GM12878 (cell line): ENCODE measurements at regions not wholly inside any gene's neighbourhood (a gene's known extent, or its start where the extent isn't known, plus 50 kb on each side); places are given as distances from the start of the nearest gene placed in this dataset.

Experiments
- ATAC-seq: fragments of 200-7000 bp; cut with Tn5 transposase; 3 replicates; pipeline ENCODE4 v1.9.1; 2020; ENCODE audit warnings: mild to moderate bottlenecking, moderate library complexity
- BruUV-seq: library from RNA; stranded (reverse); fragments of 400-500 nt; replicated peaks from 2 replicates; lab custom pipeline; 2021; lab: Mats Ljungman, UMichigan
- CTCF ChIA-PET: fragments of 300-600 bp; sonication (Branson Sonifier 250); formaldehyde crosslinking; extraction: SDS; loops from one replicate; lab custom pipeline; 2021; ENCODE audit warnings: inconsistent platforms; lab: Yijun Ruan, JAX
- POLR2A ChIA-PET: fragments of 350-600 bp; formaldehyde crosslinking; extraction: SDS; loops from one replicate; lab custom pipeline; 2021; ENCODE audit warnings: inconsistent platforms; lab: Charles Lee
- RAD21 ChIA-PET: fragments of 300-600 bp; sonication (Branson Sonifier 250); formaldehyde crosslinking; loops from one replicate; lab custom pipeline; 2023; ENCODE audit warnings: antibody characterized with exemption; ENCODE audit not compliant: unreplicated experiment; lab: Charles Lee
- SMC1A ChIA-PET: fragments of 300-600 bp; sonication (Branson Sonifier 250); formaldehyde crosslinking; loops from one replicate; lab custom pipeline; 2023; ENCODE audit not compliant: unreplicated experiment, uncharacterized antibody; lab: Charles Lee
- DNase-seq: peaks from one replicate; pipeline ENCODE4 v3.0.0-alpha.2; 2011; ENCODE audit warnings: low read depth, low spot score
- FAIRE-seq: peaks from 3 replicates; lab custom pipeline; 2011; peaks lifted over from hg19 to GRCh38; lab: Jason Lieb, UNC
- H2AFZ ChIP-seq: 2 replicates; pipeline ENCODE4 v1.6.0; 2011; ENCODE audit warnings: low read depth, low read length, control low read depth; ENCODE audit not compliant: control insufficient read depth
- H3K27ac ChIP-seq: 2 replicates; pipeline ENCODE4 v1.5.1; 2011; ENCODE audit warnings: control low read depth; ENCODE audit not compliant: control insufficient read depth, insufficient read depth
- H3K27me3 ChIP-seq, 2 experiments: replicated peaks in 1 of 2; 2 replicates each; pipeline versions ENCODE4 v1.6.0 to v1.6.1; 2011; ENCODE audit warnings: low read length in 1 of 2; ENCODE audit not compliant: control insufficient read depth in 2 of 2, insufficient read depth in 2 of 2
- H3K36me3 ChIP-seq, 2 experiments: 2 replicates each; pipeline ENCODE4 v1.5.1; 2011; ENCODE audit warnings: low read length in 1 of 2; ENCODE audit not compliant: control insufficient read depth in 2 of 2, insufficient read depth in 2 of 2
- H3K4me1 ChIP-seq: 2 replicates; pipeline ENCODE4 v1.6.1; 2011; ENCODE audit warnings: mild to moderate bottlenecking, low read length, moderate library complexity, mixed read lengths; ENCODE audit not compliant: control insufficient read depth, insufficient read depth
- H3K4me2 ChIP-seq: 2 replicates; pipeline ENCODE4 v1.6.0; 2011; ENCODE audit warnings: control low read depth; ENCODE audit not compliant: control insufficient read depth, insufficient read depth
- H3K4me3 ChIP-seq: fragments of 200-600 bp; sonication (generic); 2 replicates; pipeline ENCODE4 v1.5.1; 2016
- H3K79me2 ChIP-seq: 2 replicates; pipeline ENCODE4 v1.6.0; 2011; ENCODE audit warnings: low read length; ENCODE audit not compliant: control insufficient read depth, insufficient read depth
- H3K9ac ChIP-seq: 2 replicates; pipeline ENCODE4 v1.8.0; 2011; ENCODE audit warnings: low read length, control low read depth, mixed read lengths; ENCODE audit not compliant: control insufficient read depth, insufficient read depth
- H3K9me3 ChIP-seq: replicated peaks from 3 replicates; pipeline ENCODE4 v1.5.1; 2011; ENCODE audit warnings: mild to moderate bottlenecking, low read length; ENCODE audit not compliant: control insufficient read depth, insufficient read depth
- H4K20me1 ChIP-seq: 2 replicates; pipeline ENCODE4 v1.6.0; 2011; ENCODE audit not compliant: control insufficient read depth, insufficient read depth
- ATF3 ChIP-seq: IDR thresholded peaks from 2 replicates; pipeline ENCODE4 v1.6.1; 2011; ENCODE audit warnings: low read depth, mild to moderate bottlenecking, low read length, moderate library complexity, borderline replicate concordance; ENCODE audit errors: extremely low read depth
- BCLAF1 ChIP-seq: fragments of 450-650 bp; IDR thresholded peaks from 2 replicates; pipeline ENCODE4 v1.6.1; 2017; ENCODE audit warnings: antibody characterized with exemption, mild to moderate bottlenecking, moderate library complexity
- CBFB ChIP-seq: IDR thresholded peaks from 2 replicates; pipeline ENCODE4 v1.6.1; 2016; ENCODE audit warnings: antibody characterized with exemption, low read depth
- CBX5 ChIP-seq: sonication (generic); IDR thresholded peaks from 2 replicates; pipeline ENCODE4 v1.6.1; 2016; ENCODE audit warnings: low read depth, moderate library complexity, mild to moderate bottlenecking, inconsistent platforms
- EGR1 ChIP-seq, 2 experiments: IDR thresholded peaks; 1 replicate in 1 of 2; 2 replicates in 1 of 2; pipeline ENCODE4 v1.6.1; 2011 to 2012; ENCODE audit warnings: low read depth in 2 of 2, low read length in 2 of 2, borderline replicate concordance in 1 of 2, mild to moderate bottlenecking in 1 of 2, moderate library complexity in 1 of 2
- EP300 ChIP-seq, 2 experiments: fragments of 150-350 bp in 1 of 2; IDR thresholded peaks; 2 replicates each; pipeline ENCODE4 v1.6.1; 2011 to 2012; ENCODE audit warnings: low read depth in 2 of 2, low read length in 2 of 2, borderline replicate concordance in 1 of 2, improper control_type of control experiment in 1 of 2, inconsistent platforms in 1 of 2; ENCODE audit not compliant: control insufficient read depth in 1 of 2
- ETV6 ChIP-seq, 2 experiments: fragments of 450-650 bp in 1 of 2; IDR thresholded peaks in 1 of 2; conservative IDR thresholded peaks in 1 of 2; 2 replicates each; pipeline ENCODE4 v1.6.1; 2014; ENCODE audit warnings: antibody characterized with exemption in 1 of 2, borderline replicate concordance in 1 of 2, low read depth in 1 of 2, mild to moderate bottlenecking in 1 of 2, moderate library complexity in 1 of 2
- MEF2A ChIP-seq: IDR thresholded peaks from 2 replicates; pipeline ENCODE4 v1.6.1; 2011; ENCODE audit warnings: low read depth, mild to moderate bottlenecking, low read length, moderate library complexity; ENCODE audit not compliant: insufficient read depth
- NFIC ChIP-seq: IDR thresholded peaks from 2 replicates; pipeline ENCODE4 v1.6.1; 2012; ENCODE audit warnings: low read depth, mild to moderate bottlenecking, inconsistent platforms, low read length, moderate library complexity
- NRF1 ChIP-seq: conservative IDR thresholded peaks from 2 replicates; pipeline ENCODE4 v1.6.1; 2011; ENCODE audit warnings: mild to moderate bottlenecking, low read depth, low read length, improper control_type of control experiment
- PAX8 ChIP-seq: fragments of 450-650 bp; IDR thresholded peaks from 2 replicates; pipeline ENCODE4 v1.6.1; 2017; ENCODE audit warnings: mild to moderate bottlenecking, moderate library complexity
- RB1 ChIP-seq: fragments of 450-650 bp; formaldehyde crosslinking; IDR thresholded peaks from 2 replicates; pipeline ENCODE4 v1.6.1; 2017; ENCODE audit warnings: mild to moderate bottlenecking, borderline replicate concordance
- RFX5 ChIP-seq: IDR thresholded peaks from 2 replicates; pipeline ENCODE4 v1.6.1; 2011; ENCODE audit warnings: low read depth, low read length, improper control_type of control experiment
- SP1 ChIP-seq: IDR thresholded peaks from one replicate; pipeline ENCODE4 v1.6.1; 2011; ENCODE audit warnings: low read depth, low read length
- SUPT20H ChIP-seq: IDR thresholded peaks from 2 replicates; pipeline ENCODE4 v1.6.1; 2011; ENCODE audit warnings: low read depth, mild to moderate bottlenecking, low read length, moderate library complexity, borderline replicate concordance; ENCODE audit not compliant: control insufficient read depth
- ZZZ3 ChIP-seq: IDR thresholded peaks from 2 replicates; pipeline ENCODE4 v1.6.1; 2011; ENCODE audit warnings: low read depth; ENCODE audit not compliant: control insufficient read depth, insufficient read length
- WGBS: methylation state at CpG from one replicate; pipeline ENCODE4 v1.1.6; 2016; ENCODE audit warnings: low lambda C conversion rate; ENCODE audit not compliant: insufficient replicate concordance, insufficient coverage; ENCODE audit errors: missing lambda C conversion rate; 5-methylcytosine and 5-hydroxymethylcytosine counted together
- in situ Hi-C: fragments of 300-500 bp; cut with MboI; formaldehyde crosslinking; loops from 9 replicates; pipeline ENCODE4 v1.14.3; 2018; ENCODE audit warnings: mixed read lengths
- intact Hi-C: fragments of 100-400 bp; cut with micrococcal nuclease; formaldehyde crosslinking; loops from one replicate; pipeline ENCODE4 v1.14.2; 2022; ENCODE audit not compliant: unreplicated experiment

GRCh38 chr7:50960621-50961310 lies 178.1 kb upstream of the GRB10 start:
- FAIRE-seq (no peak), ATAC-seq (no peak), DNase-seq (no peak)
- 52% methylated on average over 14 of the region's 14 CpGs for WGBS
- POLR2A ChIA-PET: no interaction called here
- no peaks in the 10 kb centered on the region for H3K79me2 ChIP-seq
- intact Hi-C loops (no loop called here), in situ Hi-C loops (no loop called here)
- H3K27me3 ChIP-seq: no peaks in the 10 kb centered on the region
- TF ChIP-seq CBX5 (no peak), SUPT20H (no peak), RB1 (no peak), EP300 (IDR thresholded peaks at IDR 0.05; ENCODE audit: borderline replicate concordance in 1 of 2, control insufficient read depth in 1 of 2, low read depth in 2 of 2, low read length in 2 of 2) (no peak), ZZZ3 (no peak), CBFB (no peak), RFX5 (no peak), EGR1 (IDR thresholded peaks at IDR 0.05; ENCODE audit: borderline replicate concordance in 1 of 2, low read depth in 2 of 2, low read length in 2 of 2) (no peak), SP1 (no peak), ATF3 (no peak), ETV6 (conservative IDR thresholded peaks at IDR 0.05 in 1 of 2, IDR thresholded peaks at IDR 0.05 in 1 of 2; ENCODE audit: borderline replicate concordance in 1 of 2, low read depth in 1 of 2) (no peak), NRF1 (no peak), BCLAF1 (no peak), MEF2A (no peak), PAX8 (no peak), NFIC (no peak)
- no peaks in the 10 kb centered on the region for H4K20me1 ChIP-seq
- no peaks in the 10 kb centered on the region for H3K4me1 ChIP-seq
- RAD21 ChIA-PET: no interaction called here
- no peak overlapping the region for H3K4me2 ChIP-seq
- CTCF ChIA-PET: no interaction called here
- no peaks in the 10 kb centered on the region for H3K36me3 ChIP-seq
- no peaks in the 10 kb centered on the region for H3K9me3 ChIP-seq
- H2AFZ ChIP-seq: no peak overlapping the region
- H3K27ac ChIP-seq: no peak overlapping the region
- no peak overlapping the region for H3K4me3 ChIP-seq
- no TSS peak for BruUV-seq
- H3K9ac ChIP-seq: no peak overlapping the region
- SMC1A ChIA-PET: no interaction called here
